ENCODE measurements at regions not wholly inside any gene's neighbourhood (a gene's known extent, or its start where the extent isn't known, plus 50 kb on each side); places are given as distances from the start of the nearest gene placed in this dataset.

DNA sequence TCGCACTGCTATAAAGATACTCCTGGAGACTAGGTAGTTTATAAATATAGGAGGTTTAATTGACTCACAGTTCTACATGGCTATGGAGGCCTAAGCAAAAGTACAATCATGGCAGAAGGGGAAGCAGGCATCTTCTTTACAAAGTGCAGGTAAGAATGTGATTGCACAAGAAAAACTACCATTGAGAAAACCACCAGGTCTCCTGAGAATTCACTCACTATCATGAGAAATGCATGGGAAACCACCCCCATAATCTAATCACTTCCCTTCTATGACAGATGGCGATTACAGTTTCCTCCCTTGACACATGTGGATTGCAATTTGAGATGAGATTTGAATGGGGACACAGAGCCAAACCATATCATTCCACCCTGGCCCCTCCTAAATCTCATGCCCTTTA is 121.2 kb upstream of the ST8SIA4 start:
- DNase-seq = no peak
- Histone ChIP-seq H3K36me3 (no peaks in the 10 kb centered on the region), H3K4me3 (no peak overlapping the region), H3K27ac (no peak overlapping the region), H3K9me3 (peaks cover 0 to 4% of the 10 kb centered on the region in 2 donors), H3K4me1 (ENCODE audit: insufficient read depth) (no peaks in the 10 kb centered on the region), H3K27me3 (no peaks in the 10 kb centered on the region)
- no peak for TF ChIP-seq POLR2A (IDR thresholded peaks at IDR 0.05)
- TF ChIP-seq, protein P1, sequence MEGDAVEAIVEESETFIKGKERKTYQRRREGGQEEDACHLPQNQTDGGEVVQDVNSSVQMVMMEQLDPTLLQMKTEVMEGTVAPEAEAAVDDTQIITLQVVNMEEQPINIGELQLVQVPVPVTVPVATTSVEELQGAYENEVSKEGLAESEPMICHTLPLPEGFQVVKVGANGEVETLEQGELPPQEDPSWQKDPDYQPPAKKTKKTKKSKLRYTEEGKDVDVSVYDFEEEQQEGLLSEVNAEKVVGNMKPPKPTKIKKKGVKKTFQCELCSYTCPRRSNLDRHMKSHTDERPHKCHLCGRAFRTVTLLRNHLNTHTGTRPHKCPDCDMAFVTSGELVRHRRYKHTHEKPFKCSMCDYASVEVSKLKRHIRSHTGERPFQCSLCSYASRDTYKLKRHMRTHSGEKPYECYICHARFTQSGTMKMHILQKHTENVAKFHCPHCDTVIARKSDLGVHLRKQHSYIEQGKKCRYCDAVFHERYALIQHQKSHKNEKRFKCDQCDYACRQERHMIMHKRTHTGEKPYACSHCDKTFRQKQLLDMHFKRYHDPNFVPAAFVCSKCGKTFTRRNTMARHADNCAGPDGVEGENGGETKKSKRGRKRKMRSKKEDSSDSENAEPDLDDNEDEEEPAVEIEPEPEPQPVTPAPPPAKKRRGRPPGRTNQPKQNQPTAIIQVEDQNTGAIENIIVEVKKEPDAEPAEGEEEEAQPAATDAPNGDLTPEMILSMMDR (IDR thresholded peaks at IDR 0.05) = no peak
- no peak for TF ChIP-seq EP300 (IDR thresholded peaks at IDR 0.05)
- WGBS, 3 donors = 67 to 74% (median 72%) methylated on average over 2 of the region's 2 CpGs
- intact Hi-C loops (cut with DNase I) = no loop called here

DNA sequence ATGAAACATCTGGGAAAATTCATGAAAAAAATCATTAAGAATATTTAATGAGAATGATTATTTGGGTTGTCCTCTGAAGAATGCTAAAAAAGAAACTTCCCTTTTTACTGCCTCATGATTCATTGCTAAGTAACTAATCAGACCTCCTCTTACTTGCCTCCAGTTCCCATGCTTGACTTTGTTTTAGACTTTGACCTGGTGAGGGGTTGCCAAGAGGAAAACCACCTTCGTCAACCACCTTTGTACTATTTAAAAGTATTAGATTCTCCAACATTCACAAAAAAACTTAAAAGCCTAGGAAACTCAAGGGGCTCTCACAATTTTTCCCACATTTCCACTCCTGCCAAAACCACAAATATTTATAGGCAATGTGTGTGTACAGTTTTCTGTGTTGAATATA is 115.2 kb upstream of the ST8SIA4 start:
- Histone ChIP-seq H3K4me1 (ENCODE audit: insufficient read depth) (no peaks in the 10 kb centered on the region), H3K36me3 (no peaks in the 10 kb centered on the region), H3K9me3 (no peaks in the 10 kb centered on the region), H3K27ac (no peak overlapping the region), H3K27me3 (no peaks in the 10 kb centered on the region), H3K4me3 (no peak overlapping the region)
- WGBS, 3 donors = 11 to 21% (median 20%) methylated on average over 1 of the region's 1 CpG
- intact Hi-C loops (cut with DNase I) = no loop called here
- DNase-seq = no peak
- TF ChIP-seq POLR2A (IDR thresholded peaks at IDR 0.05) (no peak), EP300 (IDR thresholded peaks at IDR 0.05) (no peak)
- TF ChIP-seq, protein P1 (IDR thresholded peaks at IDR 0.05) = no peak

DNA sequence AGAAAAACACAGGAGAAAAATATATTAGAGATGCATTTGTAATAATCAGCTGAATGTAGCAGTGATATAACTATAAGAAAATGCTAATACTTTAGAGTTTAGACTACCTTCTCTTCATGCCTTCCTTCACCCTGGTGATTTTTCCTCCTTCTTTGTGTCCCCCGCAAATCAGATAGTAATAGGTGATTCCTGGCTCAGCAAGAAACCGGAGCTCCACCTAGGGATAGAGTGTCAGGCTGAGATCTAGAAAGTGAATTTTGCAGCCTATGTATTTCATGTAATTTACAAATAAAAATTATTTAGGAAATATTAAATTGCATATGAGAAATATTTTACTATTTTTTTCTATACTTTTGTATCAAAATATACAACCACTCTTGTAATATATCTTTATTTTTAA is 109.8 kb upstream of the ST8SIA4 start:
- H3K36me3 ChIP-seq = no peaks in the 10 kb centered on the region

DNA sequence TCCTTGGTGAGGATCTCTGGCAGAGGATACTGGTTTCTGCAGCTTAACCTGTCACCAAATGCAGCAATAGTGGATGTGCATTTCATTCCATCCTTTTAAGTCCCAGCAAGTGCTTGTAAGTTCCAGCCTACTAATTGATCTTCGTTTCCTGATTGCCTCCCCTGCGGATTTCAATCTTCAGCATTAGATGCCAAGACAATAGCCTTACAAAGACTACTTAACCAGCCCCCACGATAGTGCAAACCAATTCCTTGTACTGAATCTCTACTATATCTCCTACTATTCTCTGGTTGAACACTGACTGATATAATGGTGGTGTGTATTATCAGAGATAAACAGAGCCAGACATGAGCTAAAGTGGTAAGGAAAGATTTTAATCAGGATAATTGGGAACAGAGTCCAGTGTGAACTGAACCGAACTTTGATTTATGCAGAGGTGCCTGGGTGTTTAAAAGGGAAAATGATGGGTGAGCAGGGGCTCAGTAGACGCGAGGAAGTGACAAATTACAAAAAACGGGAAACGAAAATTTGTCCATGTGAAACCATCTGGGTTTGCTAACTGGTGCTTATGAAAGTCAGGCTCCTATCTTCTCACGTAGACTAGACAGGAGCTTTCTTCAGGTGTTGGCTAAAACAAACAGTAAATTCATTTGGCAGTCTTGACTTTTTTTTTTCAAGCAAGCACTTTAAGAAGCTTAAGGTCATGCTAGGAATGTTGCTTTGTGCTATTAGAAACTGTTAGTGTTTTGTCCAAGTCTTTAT is 106.9 kb upstream of the ST8SIA4 start:
- no peaks in the 10 kb centered on the region for H3K4me1 ChIP-seq (ENCODE audit: insufficient read depth)
- H3K4me3 ChIP-seq = no peak overlapping the region
- H3K9me3 ChIP-seq = no peaks in the 10 kb centered on the region
- no peak for DNase-seq
- intact Hi-C loops (cut with DNase I) = no loop called here
- H3K27me3 ChIP-seq = no peaks in the 10 kb centered on the region
- WGBS, 3 donors = 55 to 63% (median 62%) methylated on average over 9 of the region's 9 CpGs
- no peak overlapping the region for H3K27ac ChIP-seq
- no peak for TF ChIP-seq EP300 (IDR thresholded peaks at IDR 0.05)
- TF ChIP-seq, protein P1 (IDR thresholded peaks at IDR 0.05) = no peak
- TF ChIP-seq POLR2A (IDR thresholded peaks at IDR 0.05) = no peak
- H3K36me3 ChIP-seq = no peaks in the 10 kb centered on the region

More for the DNA sequence above, 109.8 kb upstream of the ST8SIA4 start:
- intact Hi-C loops (cut with DNase I) = no loop called here
- H3K4me1 ChIP-seq (ENCODE audit: insufficient read depth) = no peaks in the 10 kb centered on the region
- TF ChIP-seq EP300 (IDR thresholded peaks at IDR 0.05) (no peak), POLR2A (IDR thresholded peaks at IDR 0.05) (no peak)
- TF ChIP-seq, protein P1 (IDR thresholded peaks at IDR 0.05) = no peak
- no peak overlapping the region for H3K27ac ChIP-seq
- 78 to 82% (median 80%) methylated on average over 2 of the region's 2 CpGs for WGBS, 3 donors
- no peak for DNase-seq
- no peaks in the 10 kb centered on the region for H3K27me3 ChIP-seq
- no peak overlapping the region for H3K4me3 ChIP-seq
- no peaks in the 10 kb centered on the region for H3K9me3 ChIP-seq
